GM10266 (cell line): ENCODE measurements at regions not wholly inside any gene's neighbourhood (a gene's known extent, or its start where the extent isn't known, plus 50 kb on each side); places are given as distances from the start of the nearest gene placed in this dataset.
"Not testable (repeated sequence)": the region's sequence is repeated elsewhere in the genome, so short reads cannot be mapped to it uniquely, and the experiment has no call there.

Experiments used
- DNase-seq: peaks from one replicate; pipeline ENCODE4 v3.0.0; 2012; ENCODE audit errors: extremely low spot score
- TF ChIP-seq, protein P1 (sequence below): IDR thresholded peaks from 2 replicates; pipeline ENCODE4 v1.5.1; 2012; ENCODE audit warnings: mild to moderate bottlenecking, low read depth; ENCODE audit not compliant: control insufficient read depth, insufficient read depth; ENCODE audit errors: missing control alignments

DNA sequence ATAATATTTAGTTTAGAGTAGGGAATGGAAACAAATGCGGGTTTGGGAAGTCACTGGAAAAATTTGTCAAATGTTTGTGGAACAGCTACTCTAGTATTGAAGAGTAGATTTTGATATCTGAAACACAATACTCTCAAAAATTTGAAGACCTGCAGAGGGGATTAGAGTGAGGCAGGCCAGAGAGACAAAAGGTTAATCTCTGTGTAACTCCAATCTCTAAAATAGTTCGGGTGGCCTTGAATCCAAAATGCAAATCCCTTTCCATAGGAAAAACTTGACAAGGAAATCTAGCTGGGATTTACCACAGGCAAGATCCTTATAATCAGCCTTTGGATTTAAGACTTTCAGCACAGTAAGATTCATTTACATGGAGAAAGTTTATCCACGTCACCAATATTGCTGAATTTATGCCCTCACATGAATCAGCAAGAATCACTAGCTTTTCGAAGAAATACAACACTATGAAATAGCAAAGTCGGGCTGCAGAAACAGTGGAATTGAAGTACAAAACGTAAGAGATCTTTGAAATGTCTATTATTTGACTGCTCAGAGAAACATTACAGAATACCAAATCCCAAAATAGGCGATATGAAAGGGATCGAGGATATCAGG, 423.7 kb upstream of the ZNF804A start:
- TF ChIP-seq, protein P1, sequence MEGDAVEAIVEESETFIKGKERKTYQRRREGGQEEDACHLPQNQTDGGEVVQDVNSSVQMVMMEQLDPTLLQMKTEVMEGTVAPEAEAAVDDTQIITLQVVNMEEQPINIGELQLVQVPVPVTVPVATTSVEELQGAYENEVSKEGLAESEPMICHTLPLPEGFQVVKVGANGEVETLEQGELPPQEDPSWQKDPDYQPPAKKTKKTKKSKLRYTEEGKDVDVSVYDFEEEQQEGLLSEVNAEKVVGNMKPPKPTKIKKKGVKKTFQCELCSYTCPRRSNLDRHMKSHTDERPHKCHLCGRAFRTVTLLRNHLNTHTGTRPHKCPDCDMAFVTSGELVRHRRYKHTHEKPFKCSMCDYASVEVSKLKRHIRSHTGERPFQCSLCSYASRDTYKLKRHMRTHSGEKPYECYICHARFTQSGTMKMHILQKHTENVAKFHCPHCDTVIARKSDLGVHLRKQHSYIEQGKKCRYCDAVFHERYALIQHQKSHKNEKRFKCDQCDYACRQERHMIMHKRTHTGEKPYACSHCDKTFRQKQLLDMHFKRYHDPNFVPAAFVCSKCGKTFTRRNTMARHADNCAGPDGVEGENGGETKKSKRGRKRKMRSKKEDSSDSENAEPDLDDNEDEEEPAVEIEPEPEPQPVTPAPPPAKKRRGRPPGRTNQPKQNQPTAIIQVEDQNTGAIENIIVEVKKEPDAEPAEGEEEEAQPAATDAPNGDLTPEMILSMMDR = no peak
- DNase-seq = no peak

DNA sequence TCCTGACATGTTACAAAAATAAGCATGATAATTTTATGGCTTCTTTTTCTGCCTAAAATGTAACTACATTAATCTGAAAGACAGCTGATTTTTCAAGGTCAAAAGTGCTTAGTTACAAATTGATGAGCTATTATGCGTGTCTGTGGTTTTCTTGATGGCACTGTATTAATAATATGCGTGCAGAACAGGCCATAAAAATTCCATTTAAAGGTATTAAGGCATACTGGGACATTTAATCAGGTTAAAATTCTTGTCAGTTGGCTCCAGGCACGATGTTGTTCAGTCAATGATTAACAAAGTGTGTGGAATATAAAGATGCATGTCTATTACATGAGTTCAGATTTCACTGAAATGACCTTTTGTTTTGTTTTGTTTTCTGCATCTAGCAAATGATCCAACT, 420.1 kb upstream of the ZNF804A start:
- no peak for DNase-seq
- TF ChIP-seq, protein P1 = no peak

DNA sequence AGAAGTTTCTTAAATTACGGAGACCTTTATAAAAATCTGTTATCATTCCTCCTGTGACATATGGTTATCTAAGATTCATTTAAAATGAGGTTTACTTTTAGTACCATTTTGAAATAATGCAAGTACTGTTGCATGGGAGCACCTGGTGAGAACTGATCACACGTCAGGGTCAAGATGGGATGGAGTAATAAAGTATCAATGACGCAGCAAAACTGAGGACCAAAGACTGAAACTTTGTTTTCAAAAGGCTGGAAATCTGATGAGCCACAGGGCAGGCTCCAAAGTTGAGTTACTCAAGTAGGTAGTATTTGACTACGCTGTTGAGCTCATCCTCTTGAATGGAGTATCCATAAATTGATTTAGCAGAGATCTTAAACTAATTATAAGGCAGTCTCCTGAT, 411.9 kb upstream of the ZNF804A start:
- no peak for DNase-seq
- TF ChIP-seq, protein P1 = no peak

DNA sequence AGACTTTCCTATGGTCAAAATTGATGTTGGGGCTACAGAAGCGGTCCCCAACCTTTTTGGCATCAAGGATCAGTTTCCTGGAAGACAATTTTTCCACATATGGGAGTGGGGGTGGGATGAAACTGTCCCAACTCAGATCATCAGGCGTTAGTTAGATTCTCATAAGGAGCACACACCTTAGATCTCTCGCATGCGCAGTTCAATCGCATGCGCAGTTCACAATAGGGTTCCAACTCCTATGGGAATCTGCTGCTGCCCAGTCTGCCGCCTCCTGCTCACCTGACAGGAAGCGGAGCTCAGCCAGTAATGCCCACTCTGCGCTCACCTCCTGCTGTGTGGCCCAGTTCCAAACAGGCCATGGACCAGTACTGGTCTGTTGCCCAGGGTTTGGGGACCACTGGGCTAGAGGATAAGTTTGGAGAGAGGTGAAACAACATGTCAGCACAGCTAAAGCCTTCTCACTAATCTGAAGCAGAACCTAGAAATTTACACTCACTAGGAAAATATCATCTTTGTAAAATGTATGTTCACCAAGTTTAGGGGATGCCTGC, 410.8 kb upstream of the ZNF804A start:
- no peak for DNase-seq
- TF ChIP-seq, protein P1 = no peak

DNA sequence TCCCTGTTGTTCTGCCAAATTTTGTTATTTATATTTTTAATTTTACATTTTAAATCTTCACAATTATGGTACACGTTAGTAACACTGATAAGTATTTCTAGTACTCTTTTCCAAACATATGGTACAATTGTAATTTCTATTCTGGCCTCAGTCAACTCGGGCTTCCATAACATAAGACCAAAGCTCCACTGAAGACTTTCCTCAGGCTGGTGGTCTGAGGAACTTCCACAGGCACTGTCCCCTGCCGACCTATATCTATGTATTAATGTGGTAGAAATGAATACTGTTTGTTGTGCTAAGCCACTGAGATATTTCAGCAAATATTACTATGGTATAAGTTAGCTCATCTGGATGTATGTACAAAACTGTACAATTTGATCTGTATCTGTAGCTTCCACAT, 407.6 kb upstream of the ZNF804A start:
- TF ChIP-seq, protein P1 = no peak
- DNase-seq = no peak

DNA sequence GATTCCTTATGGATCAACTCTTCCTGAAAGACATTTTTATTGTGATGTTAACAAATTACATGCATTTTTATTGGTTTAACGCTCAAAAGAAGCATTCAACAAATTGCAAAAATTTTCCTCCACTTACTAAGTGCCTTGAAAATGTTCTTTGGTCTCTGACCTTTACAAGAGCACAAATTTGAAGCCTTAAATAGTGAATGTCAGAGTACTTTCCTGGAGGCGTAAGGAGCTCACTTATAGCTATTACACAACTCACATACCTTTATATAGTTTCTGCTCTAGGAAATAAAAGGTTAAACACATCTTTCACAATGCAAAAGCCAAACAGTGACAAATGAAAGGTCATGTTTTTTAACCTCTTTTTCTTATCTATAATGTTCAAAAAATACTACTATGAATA, 405.7 kb upstream of the ZNF804A start:
- TF ChIP-seq, protein P1 = no peak
- DNase-seq = no peak

DNA sequence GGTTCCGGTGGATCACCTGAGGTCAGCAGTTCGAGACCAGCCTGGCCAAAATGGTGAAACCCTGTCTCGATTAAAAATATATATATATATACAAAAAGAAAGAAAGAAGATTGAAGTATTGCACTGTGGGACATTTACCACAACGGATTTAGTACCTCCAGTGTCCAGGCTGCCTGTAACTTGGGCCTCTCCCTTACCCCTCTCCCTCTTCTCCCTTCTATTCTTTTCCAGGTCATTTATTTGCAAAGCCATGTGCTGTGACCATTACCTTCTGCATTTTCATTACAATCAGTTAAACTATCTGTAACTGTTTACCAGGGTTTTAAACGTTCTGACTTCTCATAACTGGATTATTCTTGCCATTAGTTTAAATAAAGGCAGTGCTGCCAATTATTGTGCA, 400.9 kb upstream of the ZNF804A start:
- DNase-seq = no peak
- TF ChIP-seq, protein P1 = no peak

DNA sequence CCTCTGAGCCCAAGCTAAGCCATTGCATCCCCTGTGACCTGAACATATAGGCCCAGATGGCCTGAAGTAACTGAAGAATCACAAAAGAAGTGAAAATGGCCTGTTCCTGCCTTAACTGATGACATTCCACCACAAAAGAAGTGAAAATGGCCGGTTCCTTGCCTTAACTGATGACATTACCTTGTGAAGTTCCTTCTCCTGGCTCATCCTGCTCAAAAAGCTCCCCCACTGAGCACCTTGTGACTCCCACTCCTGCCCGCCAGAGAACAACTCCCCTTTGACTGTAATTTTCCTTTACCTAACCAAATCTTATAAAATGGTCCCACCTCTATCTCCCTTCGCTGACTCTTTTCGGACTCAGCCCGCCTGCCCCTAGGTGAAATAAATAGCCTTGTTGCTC, 399.5 kb upstream of the ZNF804A start:
- not testable (repeated sequence) for DNase-seq
